ENCODE measurements at regions not wholly inside any gene's neighbourhood (a gene's known extent, or its start where the extent isn't known, plus 50 kb on each side); places are given as distances from the start of the nearest gene placed in this dataset.

GRCh38 chr4:126448086-126448845, 1133.5 kb downstream of the FAT4 start:
- TF ChIP-seq GATA2 (IDR thresholded peaks at IDR 0.05; ENCODE audit: low read depth, low read length) (no peak), GATA3 (IDR thresholded peaks at IDR 0.05; ENCODE audit: low read depth, low read length) (no peak)

All from SH-SY5Y (cell line).